GM12878 (cell line): ENCODE measurements at regions not wholly inside any gene's neighbourhood (a gene's known extent, or its start where the extent isn't known, plus 50 kb on each side); places are given as distances from the start of the nearest gene placed in this dataset.

Experiments used
- ATAC-seq: fragments of 200-7000 bp; cut with Tn5 transposase; 3 replicates; pipeline ENCODE4 v1.9.1; 2020; ENCODE audit warnings: mild to moderate bottlenecking, moderate library complexity
- BruUV-seq: library from RNA; stranded (reverse); fragments of 400-500 nt; replicated peaks from 2 replicates; lab custom pipeline; 2021; lab: Mats Ljungman, UMichigan
- CTCF ChIA-PET: fragments of 300-600 bp; sonication (Branson Sonifier 250); formaldehyde crosslinking; extraction: SDS; loops from one replicate; lab custom pipeline; 2021; ENCODE audit warnings: inconsistent platforms; lab: Yijun Ruan, JAX
- POLR2A ChIA-PET: fragments of 350-600 bp; formaldehyde crosslinking; extraction: SDS; loops from one replicate; lab custom pipeline; 2021; ENCODE audit warnings: inconsistent platforms; lab: Charles Lee
- RAD21 ChIA-PET: fragments of 300-600 bp; sonication (Branson Sonifier 250); formaldehyde crosslinking; loops from one replicate; lab custom pipeline; 2023; ENCODE audit warnings: antibody characterized with exemption; ENCODE audit not compliant: unreplicated experiment; lab: Charles Lee
- SMC1A ChIA-PET: fragments of 300-600 bp; sonication (Branson Sonifier 250); formaldehyde crosslinking; loops from one replicate; lab custom pipeline; 2023; ENCODE audit not compliant: unreplicated experiment, uncharacterized antibody; lab: Charles Lee
- DNase-seq: peaks from one replicate; pipeline ENCODE4 v3.0.0-alpha.2; 2011; ENCODE audit warnings: low read depth, low spot score
- FAIRE-seq: peaks from 3 replicates; lab custom pipeline; 2011; peaks lifted over from hg19 to GRCh38; lab: Jason Lieb, UNC
- H2AFZ ChIP-seq: 2 replicates; pipeline ENCODE4 v1.6.0; 2011; ENCODE audit warnings: low read depth, low read length, control low read depth; ENCODE audit not compliant: control insufficient read depth
- H3K27ac ChIP-seq: 2 replicates; pipeline ENCODE4 v1.5.1; 2011; ENCODE audit warnings: control low read depth; ENCODE audit not compliant: control insufficient read depth, insufficient read depth
- H3K27me3 ChIP-seq, 2 experiments: replicated peaks in 1 of 2; 2 replicates each; pipeline versions ENCODE4 v1.6.0 to v1.6.1; 2011; ENCODE audit warnings: low read length in 1 of 2; ENCODE audit not compliant: control insufficient read depth in 2 of 2, insufficient read depth in 2 of 2
- H3K36me3 ChIP-seq, 2 experiments: 2 replicates each; pipeline ENCODE4 v1.5.1; 2011; ENCODE audit warnings: low read length in 1 of 2; ENCODE audit not compliant: control insufficient read depth in 2 of 2, insufficient read depth in 2 of 2
- H3K4me1 ChIP-seq: 2 replicates; pipeline ENCODE4 v1.6.1; 2011; ENCODE audit warnings: mild to moderate bottlenecking, low read length, moderate library complexity, mixed read lengths; ENCODE audit not compliant: control insufficient read depth, insufficient read depth
- H3K4me2 ChIP-seq: 2 replicates; pipeline ENCODE4 v1.6.0; 2011; ENCODE audit warnings: control low read depth; ENCODE audit not compliant: control insufficient read depth, insufficient read depth
- H3K4me3 ChIP-seq: fragments of 200-600 bp; sonication (generic); 2 replicates; pipeline ENCODE4 v1.5.1; 2016
- H3K79me2 ChIP-seq: 2 replicates; pipeline ENCODE4 v1.6.0; 2011; ENCODE audit warnings: low read length; ENCODE audit not compliant: control insufficient read depth, insufficient read depth
- H3K9ac ChIP-seq: 2 replicates; pipeline ENCODE4 v1.8.0; 2011; ENCODE audit warnings: low read length, control low read depth, mixed read lengths; ENCODE audit not compliant: control insufficient read depth, insufficient read depth
- H3K9me3 ChIP-seq: replicated peaks from 3 replicates; pipeline ENCODE4 v1.5.1; 2011; ENCODE audit warnings: mild to moderate bottlenecking, low read length; ENCODE audit not compliant: control insufficient read depth, insufficient read depth
- H4K20me1 ChIP-seq: 2 replicates; pipeline ENCODE4 v1.6.0; 2011; ENCODE audit not compliant: control insufficient read depth, insufficient read depth
- ATF2 ChIP-seq: IDR thresholded peaks from 2 replicates; pipeline ENCODE4 v1.6.1; 2012; ENCODE audit warnings: low read length, inconsistent platforms
- ATF7 ChIP-seq: fragments of 450-650 bp; IDR thresholded peaks from 2 replicates; pipeline ENCODE4 v1.6.1; 2016; ENCODE audit warnings: low read depth, mild to moderate bottlenecking
- CHD1 ChIP-seq: IDR thresholded peaks from 2 replicates; pipeline ENCODE4 v1.6.1; 2012; ENCODE audit warnings: low read depth, low read length, improper control_type of control experiment
- CHD4 ChIP-seq: fragments of 200-600 bp; sonication (generic); IDR thresholded peaks from 2 replicates; pipeline ENCODE4 v1.6.1; 2016; ENCODE audit warnings: mild to moderate bottlenecking
- ESRRA ChIP-seq: IDR thresholded peaks from 2 replicates; pipeline ENCODE4 v1.6.1; 2012; ENCODE audit warnings: mild to moderate bottlenecking, low read length, improper control_type of control experiment
- FOXM1 ChIP-seq: IDR thresholded peaks from 2 replicates; pipeline ENCODE4 v1.6.1; 2012; ENCODE audit warnings: low read depth, mild to moderate bottlenecking, inconsistent platforms, low read length, moderate library complexity
- GABPA ChIP-seq: IDR thresholded peaks from 2 replicates; pipeline ENCODE4 v1.6.1; 2014; ENCODE audit warnings: antibody characterized with exemption, low read depth, mild to moderate bottlenecking, inconsistent platforms
- MEF2A ChIP-seq: IDR thresholded peaks from 2 replicates; pipeline ENCODE4 v1.6.1; 2011; ENCODE audit warnings: low read depth, mild to moderate bottlenecking, low read length, moderate library complexity; ENCODE audit not compliant: insufficient read depth
- NKRF ChIP-seq: fragments of 450-650 bp; conservative IDR thresholded peaks from 2 replicates; pipeline ENCODE4 v1.6.1; 2017; ENCODE audit warnings: mild to moderate bottlenecking, moderate library complexity
- RCOR1 ChIP-seq: conservative IDR thresholded peaks from 2 replicates; pipeline ENCODE4 v1.6.1; 2012; ENCODE audit warnings: low read depth, low read length, improper control_type of control experiment
- SIX5 ChIP-seq: IDR thresholded peaks from 2 replicates; pipeline ENCODE4 v1.6.1; 2011; ENCODE audit warnings: mild to moderate bottlenecking, low read depth, low read length, moderate library complexity; ENCODE audit not compliant: severe bottlenecking
- SUZ12 ChIP-seq: fragments of 200-600 bp; sonication (generic); IDR thresholded peaks from one replicate; pipeline ENCODE4 v1.6.1; 2018; ENCODE audit warnings: antibody characterized with exemption, mild to moderate bottlenecking; ENCODE audit not compliant: unreplicated experiment
- WRNIP1 ChIP-seq: IDR thresholded peaks from 2 replicates; pipeline ENCODE4 v1.6.1; 2011; ENCODE audit warnings: low read depth, low read length, improper control_type of control experiment, borderline replicate concordance
- ZNF24 ChIP-seq: fragments of 450-650 bp; IDR thresholded peaks from 2 replicates; pipeline ENCODE4 v1.6.1; 2017; ENCODE audit warnings: antibody characterized with exemption, mild to moderate bottlenecking
- ZNF622 ChIP-seq: fragments of 450-650 bp; IDR thresholded peaks from 2 replicates; pipeline ENCODE4 v1.6.1; 2017; ENCODE audit warnings: mild to moderate bottlenecking, inconsistent platforms
- ZNF687 ChIP-seq: fragments of 450-650 bp; IDR thresholded peaks from 2 replicates; pipeline ENCODE4 v1.6.1; 2017; ENCODE audit warnings: mild to moderate bottlenecking, moderate library complexity
- WGBS: methylation state at CpG from one replicate; pipeline ENCODE4 v1.1.6; 2016; ENCODE audit warnings: low lambda C conversion rate; ENCODE audit not compliant: insufficient replicate concordance, insufficient coverage; ENCODE audit errors: missing lambda C conversion rate; 5-methylcytosine and 5-hydroxymethylcytosine counted together
- in situ Hi-C: fragments of 300-500 bp; cut with MboI; formaldehyde crosslinking; loops from 9 replicates; pipeline ENCODE4 v1.14.3; 2018; ENCODE audit warnings: mixed read lengths
- intact Hi-C: fragments of 100-400 bp; cut with micrococcal nuclease; formaldehyde crosslinking; loops from one replicate; pipeline ENCODE4 v1.14.2; 2022; ENCODE audit not compliant: unreplicated experiment

GRCh38 chr1:8163039-8163438 is 136.9 kb upstream of the ERRFI1 start:
- no peak for ATAC-seq
- WGBS, result 49% methylated on average over 4 of the region's 4 CpGs
- TF ChIP-seq GABPA (no peak), ATF7 (no peak), ZNF622 (no peak), MEF2A (no peak), CHD4 (no peak), CHD1 (no peak), RCOR1 (no peak), SIX5 (no peak), SUZ12 (no peak), ZNF24 (no peak), WRNIP1 (no peak), ESRRA (no peak), ATF2 (no peak), NKRF (no peak), FOXM1 (no peak), ZNF687 (no peak)
- no peak overlapping the region for H3K27ac ChIP-seq
- CTCF ChIA-PET, result interaction anchor here (0.6 to 1.4 kb wide), 3 partner anchors 8 to 153 kb away, joined by 3 to 4 read pairs (median 3); no protein-coding TSS in a partner anchor
- RAD21 ChIA-PET, result no interaction called here
- POLR2A ChIA-PET, result no interaction called here
- no peak overlapping the region for H3K9ac ChIP-seq
- no peaks in the 10 kb centered on the region for H3K36me3 ChIP-seq
- intact Hi-C loops, result no loop called here
- no peak overlapping the region for H3K4me2 ChIP-seq
- in situ Hi-C loops, result no loop called here
- no peaks in the 10 kb centered on the region for H3K27me3 ChIP-seq
- no peaks in the 10 kb centered on the region for H4K20me1 ChIP-seq
- no peaks in the 10 kb centered on the region for H3K79me2 ChIP-seq
- no peak overlapping the region for H3K4me3 ChIP-seq
- no peak for FAIRE-seq
- SMC1A ChIA-PET, result interaction anchor here (0.6 to 0.9 kb wide), 2 partner anchors 12 to 53 kb away, joined by 3 read pairs; no protein-coding TSS in a partner anchor
- BruUV-seq, result no TSS peak
- DNase-seq, result no peak
- H3K9me3 ChIP-seq, result no peaks in the 10 kb centered on the region; the same call in 2 of the 3 replicates
- peaks cover 23% of the 10 kb centered on the region for H3K4me1 ChIP-seq
- H2AFZ ChIP-seq, result no peak overlapping the region
